Neural progenitor cell (in vitro differentiated cells): ENCODE measurements at regions not wholly inside any gene's neighbourhood (a gene's known extent, or its start where the extent isn't known, plus 50 kb on each side); places are given as distances from the start of the nearest gene placed in this dataset.

Experiments
- CTCF ChIP-seq: fragments of 200-600 bp; sonication (generic); IDR thresholded peaks from 2 replicates; pipeline ENCODE4 v1.5.1; 2017; ENCODE audit warnings: antibody characterized with exemption, mild to moderate bottlenecking
- EZH2 ChIP-seq: fragments of 200-600 bp; sonication (generic); IDR thresholded peaks from 2 replicates; pipeline ENCODE4 v1.6.1; 2017; ENCODE audit warnings: antibody characterized with exemption, mild to moderate bottlenecking, moderate library complexity

DNA sequence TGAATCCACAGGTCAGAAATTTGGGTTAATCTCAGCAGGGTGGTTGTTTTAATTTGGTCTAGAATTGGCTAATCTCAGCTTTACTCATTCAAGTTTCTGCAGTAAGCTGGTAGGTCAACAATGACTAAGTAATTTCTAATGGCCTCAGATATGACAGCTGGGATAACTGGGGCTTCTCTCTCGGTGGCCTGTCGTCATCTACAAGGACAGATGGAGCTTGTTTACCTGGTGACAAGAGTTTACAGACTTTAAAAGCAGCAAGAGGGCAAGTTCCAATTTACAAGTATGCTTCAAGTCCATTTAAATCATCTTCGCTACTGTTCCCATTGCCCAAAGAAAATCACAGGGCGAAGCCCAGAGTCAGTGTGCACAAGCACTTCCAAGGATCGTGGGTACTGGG, 453.9 kb downstream of the PDHA2 start:
- TF ChIP-seq EZH2, result no peak
- TF ChIP-seq CTCF, result no peak
